CD14-positive monocyte (primary cell): ENCODE measurements at regions not wholly inside any gene's neighbourhood (a gene's known extent, or its start where the extent isn't known, plus 50 kb on each side); places are given as distances from the start of the nearest gene placed in this dataset.

ENCODE experiments used
- DNase-seq, 3 donors: peaks; one replicate each; pipeline ENCODE4 v3.0.0-alpha.2; 2011 to 2022
- H2AFZ ChIP-seq: 2 replicates; pipeline ENCODE4 v1.6.0; 2012; ENCODE audit warnings: mild to moderate bottlenecking, low read depth, low read length, inconsistent platforms; ENCODE audit not compliant: insufficient read depth, poor library complexity, severe bottlenecking
- H3K27ac ChIP-seq, 2 donors: 1 replicate in 1 of 2; 2 replicates in 1 of 2; pipeline ENCODE4 v1.5.1; 2012 to 2013; ENCODE audit warnings: low read length in 2 of 2, control low read depth in 1 of 2, inconsistent platforms in 1 of 2, low read depth in 1 of 2, mild to moderate bottlenecking in 1 of 2
- H3K27me3 ChIP-seq, 2 donors: one replicate each; pipeline versions ENCODE4 v1.6.0 to v1.6.1; 2011 to 2013; ENCODE audit warnings: low read length in 2 of 2; ENCODE audit not compliant: control insufficient read depth in 2 of 2, insufficient read depth in 2 of 2
- H3K36me3 ChIP-seq, 2 donors: replicated peaks in 1 of 2; 1 replicate in 1 of 2; 2 replicates in 1 of 2; pipeline versions ENCODE4 v1.5.1 to v1.6.1; 2012 to 2013; ENCODE audit warnings: low read length in 2 of 2, control low read depth in 1 of 2, inconsistent platforms in 1 of 2, mild to moderate bottlenecking in 1 of 2; ENCODE audit not compliant: insufficient read depth in 2 of 2, control insufficient read depth in 1 of 2
- H3K4me1 ChIP-seq, 2 donors: 1 replicate in 1 of 2; 2 replicates in 1 of 2; pipeline versions ENCODE4 v1.5.1 to v1.6.1; 2012 to 2013; ENCODE audit warnings: low read length in 2 of 2, control low read depth in 1 of 2, inconsistent platforms in 1 of 2, mild to moderate bottlenecking in 1 of 2, moderate library complexity in 1 of 2; ENCODE audit not compliant: insufficient read depth in 2 of 2, control insufficient read depth in 1 of 2
- H3K4me2 ChIP-seq: replicated peaks from 2 replicates; pipeline ENCODE3; 2012; ENCODE audit warnings: low read length, moderate library complexity, mild to moderate bottlenecking; ENCODE audit not compliant: poor library complexity, severe bottlenecking; ENCODE audit errors: extremely low read depth
- H3K4me3 ChIP-seq, 3 experiments: fragments of 200-600 bp in 1 of 3; sonication (generic) in 1 of 3; replicated peaks in 1 of 3; 1 replicate in 2 of 3; 2 replicates in 1 of 3; pipeline ENCODE4 v1.5.1; 2011 to 2013; ENCODE audit warnings: low read length in 3 of 3, mild to moderate bottlenecking in 3 of 3, control low read depth in 2 of 3, low read depth in 2 of 3, inconsistent platforms in 1 of 3, moderate library complexity in 1 of 3
- H3K79me2 ChIP-seq: 2 replicates; pipeline ENCODE4 v1.6.0; 2012; ENCODE audit warnings: mild to moderate bottlenecking, control low read depth, inconsistent platforms, low read length, moderate library complexity; ENCODE audit not compliant: insufficient read depth
- H3K9ac ChIP-seq: 2 replicates; pipeline ENCODE4 v1.6.0; 2017; ENCODE audit warnings: low read length, mild to moderate bottlenecking; ENCODE audit not compliant: insufficient read depth, poor library complexity, severe bottlenecking
- H3K9me3 ChIP-seq, 2 donors: replicated peaks in 1 of 2; 1 replicate in 1 of 2; 2 replicates in 1 of 2; pipeline versions ENCODE4 v1.5.1 to v1.6.1; 2012 to 2013; ENCODE audit warnings: low read length in 2 of 2, control low read depth in 1 of 2; ENCODE audit not compliant: control insufficient read depth in 1 of 2, insufficient read depth in 1 of 2
- H4K20me1 ChIP-seq: 2 replicates; pipeline ENCODE4 v1.6.0; 2012; ENCODE audit warnings: mild to moderate bottlenecking, low read length, control low read depth, moderate library complexity; ENCODE audit not compliant: insufficient read depth
- H3K27ac Mint-ChIP-seq, 7 donors: one replicate each; pipeline ENCODE4 v1.8.0; 2020; ENCODE audit warnings: mild to moderate bottlenecking in 7 of 7, mixed read lengths in 7 of 7, moderate library complexity in 6 of 7, inconsistent platforms in 2 of 7
- H3K27me3 Mint-ChIP-seq, 3 donors: one replicate each; pipeline ENCODE4 v1.8.0; 2021 to 2022; ENCODE audit warnings: low read depth in 3 of 3, mild to moderate bottlenecking in 3 of 3, mixed read lengths in 3 of 3, moderate library complexity in 3 of 3, inconsistent platforms in 1 of 3
- H3K36me3 Mint-ChIP-seq, 2 donors: one replicate each; pipeline ENCODE4 v1.8.0; 2020; ENCODE audit warnings: mixed read lengths in 2 of 2, inconsistent platforms in 1 of 2, mild to moderate bottlenecking in 1 of 2
- H3K4me1 Mint-ChIP-seq: one replicate; pipeline ENCODE4 v1.8.0; 2020; ENCODE audit warnings: mild to moderate bottlenecking, mixed read lengths
- H3K4me3 Mint-ChIP-seq, 2 donors: one replicate each; pipeline ENCODE4 v1.8.0; 2020; ENCODE audit warnings: mild to moderate bottlenecking in 2 of 2, mixed read lengths in 2 of 2, moderate library complexity in 1 of 2
- H3K9me3 Mint-ChIP-seq, 7 donors: one replicate each; pipeline ENCODE4 v1.8.0; 2020 to 2022; ENCODE audit warnings: mixed read lengths in 7 of 7, mild to moderate bottlenecking in 6 of 7, moderate library complexity in 6 of 7, inconsistent platforms in 2 of 7
- CTCF ChIP-seq: fragments of 200-600 bp; IDR thresholded peaks from one replicate; pipeline ENCODE4 v1.8.0; 2022; ENCODE audit warnings: antibody characterized with exemption, mild to moderate bottlenecking
- WGBS: methylation state at CpG from one replicate; pipeline ENCODE4 v1.1.5; 2013; ENCODE audit warnings: missing lambda C conversion rate; ENCODE audit not compliant: insufficient coverage; 5-methylcytosine and 5-hydroxymethylcytosine counted together
- intact Hi-C, 2 donors: fragments of 100-400 bp; cut with micrococcal nuclease; formaldehyde crosslinking; loops; one replicate each; pipeline versions ENCODE4 v1.15.0 to v1.15.1; 2023

DNA sequence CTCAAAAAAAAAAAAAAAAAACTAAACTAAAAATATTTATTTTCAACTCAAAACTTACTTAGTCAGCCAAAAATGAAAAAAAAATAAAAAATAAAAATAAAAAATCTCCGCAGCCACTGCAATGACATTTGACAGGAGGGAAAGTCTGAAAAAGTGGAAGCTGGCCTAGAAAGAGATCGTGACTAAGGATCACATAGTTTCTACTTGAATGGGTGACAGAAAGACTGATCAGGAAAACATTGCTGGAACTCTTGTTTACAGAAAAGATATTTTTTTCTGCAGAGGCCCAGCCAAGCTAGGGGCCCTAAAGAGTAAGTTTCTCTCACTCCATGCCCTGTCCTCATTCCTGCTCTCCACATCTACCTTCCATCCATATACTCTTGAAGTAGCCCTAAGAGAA lies 92.8 kb upstream of the KCND2 start:
- Histone ChIP-seq H2AFZ (no peak overlapping the region), H3K9me3 (no peaks in the 10 kb centered on the region), H4K20me1 (no peaks in the 10 kb centered on the region), H3K9ac (no peak overlapping the region), H3K4me2 (no peak overlapping the region), H3K4me1 (no peaks in the 10 kb centered on the region), H3K27me3 (no peaks in the 10 kb centered on the region), H3K27ac (no peak overlapping the region), H3K36me3 (no peaks in the 10 kb centered on the region), H3K79me2 (no peaks in the 10 kb centered on the region), H3K4me3 (no peak overlapping the region)
- Mint-ChIP-seq H3K36me3 (no peaks in the 10 kb centered on the region), H3K4me3 (no peak overlapping the region), H3K4me1 (no peaks in the 10 kb centered on the region), H3K27ac (no peak overlapping the region), H3K27me3 (peaks cover 0 to 3% (median 0%) of the 10 kb centered on the region in 3 donors), H3K9me3 (peaks cover 0 to 7% (median 0%) of the 10 kb centered on the region in 7 donors)
- WGBS = 100% methylated on average over 1 of the region's 2 CpGs
- intact Hi-C loops = no loop called here
- no peak for TF ChIP-seq CTCF
- no peak for DNase-seq

GRCh38 chr7:120181499-120181898 lies 91.5 kb upstream of the KCND2 start:
- no peaks in the 10 kb centered on the region for H3K4me1 Mint-ChIP-seq
- TF ChIP-seq CTCF = no peak
- H3K79me2 ChIP-seq = no peaks in the 10 kb centered on the region

More at GRCh38 chr7:120181499-120181898, 91.5 kb upstream of the KCND2 start:
- H2AFZ ChIP-seq = no peak overlapping the region
- no peaks in the 10 kb centered on the region for H4K20me1 ChIP-seq
- no peaks in the 10 kb centered on the region for H3K36me3 ChIP-seq
- H3K27me3 ChIP-seq = no peaks in the 10 kb centered on the region
- peaks cover 0 to 5% (median 0%) of the 10 kb centered on the region in 7 donors for H3K9me3 Mint-ChIP-seq
- no peak overlapping the region for H3K4me2 ChIP-seq
- no peak overlapping the region for H3K27ac ChIP-seq
- intact Hi-C loops = no loop called here
- H3K27me3 Mint-ChIP-seq = peaks cover 0 to 3% (median 0%) of the 10 kb centered on the region in 3 donors
- no peak overlapping the region for H3K27ac Mint-ChIP-seq
- H3K4me3 Mint-ChIP-seq = no peak overlapping the region
- H3K4me3 ChIP-seq = no peak overlapping the region
- H3K9me3 ChIP-seq = no peaks in the 10 kb centered on the region
- no peaks in the 10 kb centered on the region for H3K4me1 ChIP-seq
- H3K9ac ChIP-seq = no peak overlapping the region
- DNase-seq = no peak
- no peaks in the 10 kb centered on the region for H3K36me3 Mint-ChIP-seq
